ENCODE measurements at regions not wholly inside any gene's neighbourhood (a gene's known extent, or its start where the extent isn't known, plus 50 kb on each side); places are given as distances from the start of the nearest gene placed in this dataset.

DNA sequence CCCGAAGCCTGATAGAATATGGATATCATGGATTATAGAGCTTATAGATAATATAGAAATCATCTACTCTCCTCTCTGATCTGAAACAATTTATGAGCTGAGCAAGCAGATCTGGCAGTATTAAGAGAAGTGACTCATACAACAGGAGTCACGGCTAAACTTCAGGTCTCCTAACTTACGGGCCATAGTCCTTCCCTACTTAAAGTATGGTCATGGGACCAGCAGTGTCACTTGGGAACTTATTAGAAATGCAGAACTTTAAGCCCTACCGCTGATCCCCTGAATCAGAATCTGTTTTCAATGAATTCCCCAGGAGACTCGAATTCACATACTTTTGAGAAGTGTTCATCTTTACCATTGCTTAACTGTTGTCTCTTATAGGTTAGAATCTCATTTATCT lies 195.7 kb upstream of the FANCL start:
- Histone ChIP-seq H3K4ac (ENCODE audit: low read depth, low read length) (no peak overlapping the region), H3K9ac (ENCODE audit: low read length) (no peak overlapping the region), H3K27ac (ENCODE audit: low read depth, low read length) (no peak overlapping the region), H4K5ac (ENCODE audit: low read length) (no peak overlapping the region), H3K79me1 (ENCODE audit: low read length) (no peaks in the 10 kb centered on the region), H3K79me2 (ENCODE audit: control insufficient read depth, insufficient read depth, low read length) (no peaks in the 10 kb centered on the region), H3K56ac (ENCODE audit: low read length) (no peak overlapping the region), H4K8ac (ENCODE audit: low read depth, low read length) (no peak overlapping the region), H2BK120ac (ENCODE audit: low read depth, low read length) (peak overlapping the region; percentile 74), H3K4me3 (ENCODE audit: low read length) (no peak overlapping the region), H2BK5ac (ENCODE audit: low read length) (no peak overlapping the region), H2BK15ac (replicated peaks; ENCODE audit: low read depth) (no peak overlapping the region), H3K4me2 (ENCODE audit: low read length) (no peak overlapping the region), H3K4me1 (ENCODE audit: control insufficient read depth, low read depth, low read length) (peaks cover 12% of the 10 kb centered on the region), H3K23ac (ENCODE audit: low read length) (no peak overlapping the region), H3K18ac (ENCODE audit: low read length) (peak overlapping the region; percentile 41), H3K36me3 (ENCODE audit: control insufficient read depth, insufficient read depth, low read length) (no peaks in the 10 kb centered on the region), H2AK5ac (ENCODE audit: low read length) (no peak overlapping the region), H3K27me3 (ENCODE audit: insufficient read depth, low read length, poor library complexity) (no peaks in the 10 kb centered on the region)
- DNase-seq, result peak; percentile 16
- WGBS (ENCODE audit: extremely low coverage, insufficient coverage, low lambda C conversion rate), result no CpG with 5 or more reads among the region's 5 CpGs

GRCh38 chr2:58435246-58435645 lies 194.1 kb upstream of the FANCL start:
- Histone ChIP-seq H4K5ac (ENCODE audit: low read length) (no peak overlapping the region), H2BK5ac (ENCODE audit: low read length) (no peak overlapping the region), H3K27me3 (ENCODE audit: insufficient read depth, low read length, poor library complexity) (no peaks in the 10 kb centered on the region), H2BK15ac (replicated peaks; ENCODE audit: low read depth) (no peak overlapping the region), H3K4me3 (ENCODE audit: low read length) (no peak overlapping the region), H4K8ac (ENCODE audit: low read depth, low read length) (no peak overlapping the region), H3K23ac (ENCODE audit: low read length) (no peak overlapping the region), H3K4ac (ENCODE audit: low read depth, low read length) (no peak overlapping the region), H3K56ac (ENCODE audit: low read length) (no peak overlapping the region), H3K79me2 (ENCODE audit: control insufficient read depth, insufficient read depth, low read length) (no peaks in the 10 kb centered on the region), H2BK120ac (ENCODE audit: low read depth, low read length) (no peak overlapping the region), H3K36me3 (ENCODE audit: control insufficient read depth, insufficient read depth, low read length) (no peaks in the 10 kb centered on the region), H3K79me1 (ENCODE audit: low read length) (no peaks in the 10 kb centered on the region), H3K9ac (ENCODE audit: low read length) (no peak overlapping the region), H3K27ac (ENCODE audit: low read depth, low read length) (no peak overlapping the region), H3K18ac (ENCODE audit: low read length) (no peak overlapping the region), H2AK5ac (ENCODE audit: low read length) (no peak overlapping the region), H3K4me1 (ENCODE audit: control insufficient read depth, low read depth, low read length) (peaks cover 16% of the 10 kb centered on the region), H3K4me2 (ENCODE audit: low read length) (no peak overlapping the region)
- no CpG with 5 or more reads among the region's 3 CpGs for WGBS (ENCODE audit: extremely low coverage, insufficient coverage, low lambda C conversion rate)
- peak; percentile 96 for DNase-seq

DNA sequence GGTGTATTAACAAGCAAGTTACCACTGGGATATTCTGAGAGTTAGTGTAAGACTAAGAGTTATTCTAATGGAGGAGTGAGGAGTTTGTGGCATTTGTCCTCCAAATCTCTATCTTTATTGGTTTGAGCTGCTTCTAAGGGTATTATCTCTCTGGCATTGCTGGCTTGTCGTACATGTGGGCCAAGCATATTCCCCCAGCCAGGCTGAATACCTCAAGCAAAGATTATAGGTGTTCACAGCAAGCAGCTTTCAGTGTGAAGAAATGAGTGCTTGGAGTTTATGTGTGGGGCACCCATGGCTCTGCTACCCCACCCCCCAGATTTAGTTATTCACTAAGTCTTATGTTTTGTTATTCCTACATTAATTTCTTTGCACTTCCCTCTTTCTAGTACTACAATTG lies 193.6 kb upstream of the FANCL start:
- Histone ChIP-seq H4K8ac (ENCODE audit: low read depth, low read length) (no peak overlapping the region), H3K56ac (ENCODE audit: low read length) (peak overlapping the region; percentile 59), H3K9ac (ENCODE audit: low read length) (no peak overlapping the region), H2AK5ac (ENCODE audit: low read length) (no peak overlapping the region), H3K4ac (ENCODE audit: low read depth, low read length) (peak overlapping the region; percentile 96), H3K36me3 (ENCODE audit: control insufficient read depth, insufficient read depth, low read length) (no peaks in the 10 kb centered on the region), H3K4me2 (ENCODE audit: low read length) (no peak overlapping the region), H3K27me3 (ENCODE audit: insufficient read depth, low read length, poor library complexity) (no peaks in the 10 kb centered on the region), H3K18ac (ENCODE audit: low read length) (peak overlapping the region; percentile 92), H2BK5ac (ENCODE audit: low read length) (peak overlapping the region; percentile 74), H2BK15ac (replicated peaks; ENCODE audit: low read depth) (peak overlapping the region; percentile 92), H3K79me2 (ENCODE audit: control insufficient read depth, insufficient read depth, low read length) (no peaks in the 10 kb centered on the region), H2BK120ac (ENCODE audit: low read depth, low read length) (peak overlapping the region; percentile 92), H3K4me1 (ENCODE audit: control insufficient read depth, low read depth, low read length) (peaks cover 18% of the 10 kb centered on the region), H3K27ac (ENCODE audit: low read depth, low read length) (peak overlapping the region; percentile 73), H3K23ac (ENCODE audit: low read length) (no peak overlapping the region), H3K4me3 (ENCODE audit: low read length) (no peak overlapping the region), H4K5ac (ENCODE audit: low read length) (no peak overlapping the region), H3K79me1 (ENCODE audit: low read length) (no peaks in the 10 kb centered on the region)
- no CpG with 5 or more reads among the region's 1 CpG for WGBS (ENCODE audit: extremely low coverage, insufficient coverage, low lambda C conversion rate)
- peak; percentile 51 for DNase-seq

GRCh38 chr2:58432491-58433170 lies 191.5 kb upstream of the FANCL start:
- no peaks in the 10 kb centered on the region for H3K27me3 ChIP-seq (ENCODE audit: insufficient read depth, low read length, poor library complexity)
- no peaks in the 10 kb centered on the region for H3K79me1 ChIP-seq (ENCODE audit: low read length)
- no peak overlapping the region for H4K8ac ChIP-seq (ENCODE audit: low read depth, low read length)
- H2BK120ac ChIP-seq (ENCODE audit: low read depth, low read length), result peak overlapping the region; percentile 5
- H3K27ac ChIP-seq (ENCODE audit: low read depth, low read length), result no peak overlapping the region
- no peak overlapping the region for H3K4me3 ChIP-seq (ENCODE audit: low read length)
- H3K79me2 ChIP-seq (ENCODE audit: control insufficient read depth, insufficient read depth, low read length), result no peaks in the 10 kb centered on the region
- 100% methylated on average over 2 of the region's 3 CpGs for WGBS (ENCODE audit: extremely low coverage, insufficient coverage, low lambda C conversion rate)
- no peak overlapping the region for H3K4me2 ChIP-seq (ENCODE audit: low read length)
- peak overlapping the region; percentile 48 for H3K23ac ChIP-seq (ENCODE audit: low read length)
- peaks cover 21% of the 10 kb centered on the region for H3K4me1 ChIP-seq (ENCODE audit: control insufficient read depth, low read depth, low read length)
- no peaks in the 10 kb centered on the region for H3K36me3 ChIP-seq (ENCODE audit: control insufficient read depth, insufficient read depth, low read length)
- peak overlapping the region; percentile 83 for H2AK5ac ChIP-seq (ENCODE audit: low read length)
- H3K9ac ChIP-seq (ENCODE audit: low read length), result no peak overlapping the region
- H3K18ac ChIP-seq (ENCODE audit: low read length), result peak overlapping the region; percentile 13
- no peak overlapping the region for H2BK15ac ChIP-seq (replicated peaks; ENCODE audit: low read depth)
- peak overlapping the region; percentile 82 for H2BK5ac ChIP-seq (ENCODE audit: low read length)
- no peak overlapping the region for H3K4ac ChIP-seq (ENCODE audit: low read depth, low read length)
- peak; percentile 63 for DNase-seq
- H3K56ac ChIP-seq (ENCODE audit: low read length), result peak overlapping the region; percentile 72
- no peak overlapping the region for H4K5ac ChIP-seq (ENCODE audit: low read length)

DNA sequence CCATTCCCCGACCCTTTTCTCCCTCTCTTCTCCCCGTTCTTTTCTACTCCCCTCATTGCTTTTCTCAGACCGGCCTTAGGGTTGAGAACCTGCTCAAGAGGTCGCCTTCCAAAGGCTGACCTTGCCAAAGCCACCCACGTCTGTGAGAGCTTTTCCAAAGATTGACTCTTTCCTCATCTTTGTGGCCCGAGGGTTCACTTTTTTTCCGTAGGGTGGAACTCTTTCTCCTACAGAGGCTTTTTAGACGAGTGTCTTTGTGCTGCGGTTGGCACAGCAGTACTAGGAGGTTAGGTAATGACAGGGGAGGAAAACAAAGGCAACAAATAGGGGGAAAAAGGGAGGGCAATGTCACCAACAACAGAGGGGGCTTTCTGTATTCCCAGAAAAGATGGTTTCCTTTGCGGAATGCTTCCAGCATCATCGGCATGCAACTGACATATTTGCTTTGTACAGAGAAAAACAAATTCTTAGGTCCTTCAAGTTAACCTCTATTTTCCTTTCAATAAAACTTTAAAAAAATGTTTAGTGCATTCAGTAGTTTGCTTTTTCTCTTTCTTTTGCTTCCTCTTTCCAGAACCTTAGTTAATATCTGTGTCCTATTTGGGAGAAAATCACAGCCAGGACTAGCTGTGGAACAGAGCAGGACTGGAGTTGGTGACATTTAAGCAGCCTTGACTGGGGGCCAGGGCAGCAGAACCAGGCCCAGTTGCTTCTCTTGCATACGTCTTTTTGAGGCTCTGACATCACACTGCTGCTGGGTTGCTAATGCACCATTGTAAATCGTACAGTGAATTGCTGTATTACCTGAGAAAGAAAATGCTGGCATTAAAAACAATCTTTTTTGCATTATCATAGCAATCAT lies 188.1 kb upstream of the FANCL start:
- Histone ChIP-seq H4K8ac (ENCODE audit: low read depth, low read length) (no peak overlapping the region), H3K4me3 (ENCODE audit: low read length) (peak overlapping the region; percentile 57), H2BK15ac (replicated peaks; ENCODE audit: low read depth) (no peak overlapping the region), H3K56ac (ENCODE audit: low read length) (peak overlapping the region; percentile 93), H3K4me2 (ENCODE audit: low read length) (peak overlapping the region; percentile 83), H3K23ac (ENCODE audit: low read length) (peak overlapping the region; percentile 33), H4K5ac (ENCODE audit: low read length) (peak overlapping the region; percentile 14), H3K79me1 (ENCODE audit: low read length) (no peaks in the 10 kb centered on the region), H3K79me2 (ENCODE audit: control insufficient read depth, insufficient read depth, low read length) (no peaks in the 10 kb centered on the region), H2BK120ac (ENCODE audit: low read depth, low read length) (no peak overlapping the region), H2AK5ac (ENCODE audit: low read length) (peak overlapping the region; percentile 45), H2BK5ac (ENCODE audit: low read length) (peak overlapping the region; percentile 85), H3K18ac (ENCODE audit: low read length) (peak overlapping the region; percentile 82), H3K4ac (ENCODE audit: low read depth, low read length) (peak overlapping the region; percentile 38), H3K27me3 (ENCODE audit: insufficient read depth, low read length, poor library complexity) (no peaks in the 10 kb centered on the region), H3K36me3 (ENCODE audit: control insufficient read depth, insufficient read depth, low read length) (no peaks in the 10 kb centered on the region), H3K4me1 (ENCODE audit: control insufficient read depth, low read depth, low read length) (peaks cover 14% of the 10 kb centered on the region), H3K9ac (ENCODE audit: low read length) (peak overlapping the region; percentile 88), H3K27ac (ENCODE audit: low read depth, low read length) (peak overlapping the region; percentile 96)
- WGBS (ENCODE audit: extremely low coverage, insufficient coverage, low lambda C conversion rate), result no CpG with 5 or more reads among the region's 13 CpGs
- DNase-seq, result peak; percentile 63

All from mesendoderm (in vitro differentiated cells).